LNCaP clone FGC (cell line): ENCODE measurements at regions not wholly inside any gene's neighbourhood (a gene's known extent, or its start where the extent isn't known, plus 50 kb on each side); places are given as distances from the start of the nearest gene placed in this dataset.

ENCODE experiments used
- DNase-seq: peaks from one replicate; pipeline ENCODE4 v3.0.0-alpha.2; 2011; ENCODE audit warnings: low read depth
- H3K4me3 ChIP-seq: 2 replicates; pipeline ENCODE4 v1.5.1; 2011; ENCODE audit warnings: mild to moderate bottlenecking, low read depth, low read length, control low read depth
- CTCF ChIP-seq: IDR thresholded peaks from 2 replicates; pipeline ENCODE4 v1.5.1; 2012; ENCODE audit warnings: mild to moderate bottlenecking; ENCODE audit not compliant: control insufficient read depth, insufficient read depth; ENCODE audit errors: extremely low read depth

DNA sequence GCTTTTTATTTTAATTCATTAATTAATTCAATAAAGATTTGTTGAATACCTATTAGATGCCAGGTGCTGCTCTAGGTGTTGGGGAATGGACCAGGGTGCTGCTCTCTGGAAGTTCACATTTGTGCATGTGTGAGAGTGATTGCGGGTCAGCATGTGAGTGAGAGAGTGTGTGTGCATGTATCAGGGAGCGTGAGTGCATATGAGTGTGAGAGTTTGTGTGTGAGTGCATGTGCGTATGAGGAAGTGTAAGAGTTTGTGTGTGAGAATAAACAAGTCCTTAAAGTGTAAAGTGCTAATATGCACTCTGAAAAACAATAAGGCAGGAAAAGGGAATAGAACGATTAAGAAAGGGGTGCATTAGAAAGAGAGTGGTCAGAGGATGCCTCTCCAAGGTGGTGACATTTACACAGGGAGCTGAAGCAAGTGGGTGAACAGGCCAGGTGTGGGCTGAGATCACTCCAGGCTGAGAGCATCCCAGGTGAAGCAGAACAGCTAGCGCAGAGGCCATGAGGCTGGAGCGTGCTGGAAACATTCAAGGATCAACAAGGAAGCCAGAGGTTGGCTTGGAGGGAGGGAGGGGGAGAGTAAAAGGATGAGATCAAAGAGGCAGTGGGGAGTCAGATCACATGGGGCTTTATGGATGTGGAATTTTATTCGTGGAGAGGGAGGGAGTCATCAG is 50.5 kb upstream of the SLC1A4 start:
- no peak for TF ChIP-seq CTCF
- H3K4me3 ChIP-seq = no peak overlapping the region
- no peak for DNase-seq

- no peak for DNase-seq
Observed at GRCh38 chr2:64939332-64939917, 49.8 kb upstream of the SLC1A4 start.

More at GRCh38 chr2:64939332-64939917, 49.8 kb upstream of the SLC1A4 start:
- no peak overlapping the region for H3K4me3 ChIP-seq
- no peak for TF ChIP-seq CTCF
